ENCODE measurements at regions not wholly inside any gene's neighbourhood (a gene's known extent, or its start where the extent isn't known, plus 50 kb on each side); places are given as distances from the start of the nearest gene placed in this dataset.

DNA sequence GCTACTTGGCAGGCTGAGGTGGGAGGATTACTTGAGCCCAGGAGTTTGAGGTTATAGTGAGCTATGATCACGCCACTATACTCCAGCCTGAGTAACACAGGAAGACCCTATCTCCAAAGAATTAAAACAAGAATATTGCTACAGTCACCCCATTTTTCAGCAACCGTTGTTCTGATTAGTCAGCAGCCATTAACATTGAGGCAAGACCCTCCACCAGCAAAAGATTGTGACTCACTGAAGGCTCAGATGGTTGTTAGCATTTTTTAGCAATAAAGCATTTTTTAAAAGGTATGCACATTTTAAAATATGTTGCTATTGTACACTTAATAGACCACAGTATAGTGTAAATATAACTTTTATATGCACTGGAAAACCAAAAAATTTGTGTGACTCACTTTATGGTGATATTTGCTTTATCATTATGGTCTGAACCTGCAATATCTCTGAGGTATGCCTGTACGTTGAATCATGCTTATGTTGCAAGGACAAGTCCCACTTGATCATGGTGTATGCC lies 492.6 kb downstream of the SQOR start:
- TF ChIP-seq TAF1 (IDR thresholded peaks at IDR 0.05; ENCODE audit: borderline replicate concordance, low read depth, low read length) (no peak), POLR2A (IDR thresholded peaks at IDR 0.05; ENCODE audit: low read depth, low read length) (no peak), POLR2AphosphoS5 (IDR thresholded peaks at IDR 0.05; ENCODE audit: low read depth, low read length) (no peak)

Data from GM12892 (cell line).